Tibial nerve (tissue), 4 donors: ENCODE measurements at regions not wholly inside any gene's neighbourhood (a gene's known extent, or its start where the extent isn't known, plus 50 kb on each side); places are given as distances from the start of the nearest gene placed in this dataset.
"Not testable (repeated sequence)": the region's sequence is repeated elsewhere in the genome, so short reads cannot be mapped to it uniquely, and the experiment has no call there.

Source experiments
- EP300 ChIP-seq, 2 donors: sonication (generic); formaldehyde crosslinking; IDR thresholded peaks; one replicate each; pipeline ENCODE4 v1.6.1; 2017; ENCODE audit warnings: antibody characterized with exemption in 2 of 2, mild to moderate bottlenecking in 1 of 2
- POLR2A ChIP-seq, 2 donors: fragments of 450-650 bp; IDR thresholded peaks; one replicate each; pipeline ENCODE4 v1.6.1; 2017; ENCODE audit warnings: antibody characterized with exemption in 2 of 2, mild to moderate bottlenecking in 2 of 2, moderate library complexity in 2 of 2
- TF ChIP-seq, protein P1 (sequence below), 5 experiments: fragments of 200-600 bp in 3 of 5; fragments of 450-650 bp in 2 of 5; sonication (generic) in 3 of 5; IDR thresholded peaks; one replicate each; pipeline ENCODE4 v1.5.1; 2016 to 2019; ENCODE audit warnings: antibody characterized with exemption in 5 of 5, mild to moderate bottlenecking in 3 of 5, moderate library complexity in 2 of 5

DNA sequence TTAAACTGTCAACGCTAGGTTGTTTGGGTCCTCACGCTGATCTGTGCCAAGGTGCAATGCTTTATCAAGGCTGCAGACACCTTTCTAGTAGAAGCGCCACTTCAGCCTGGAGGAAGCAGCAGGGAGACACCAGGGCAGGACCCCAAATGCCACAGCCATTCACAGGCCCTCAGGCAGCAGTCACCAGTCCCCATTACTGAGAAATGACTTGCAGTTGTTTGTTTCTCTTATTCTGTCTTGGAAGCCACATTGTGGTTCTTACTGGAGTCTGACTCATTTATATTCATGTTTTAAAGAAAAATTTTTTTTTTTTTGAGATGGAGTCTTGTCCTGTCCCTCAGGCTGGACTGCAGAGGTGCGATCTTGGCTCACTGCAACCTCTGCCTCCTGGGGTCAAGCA is 328.9 kb upstream of the ANKRD20A1 start:
- TF ChIP-seq, protein P1, sequence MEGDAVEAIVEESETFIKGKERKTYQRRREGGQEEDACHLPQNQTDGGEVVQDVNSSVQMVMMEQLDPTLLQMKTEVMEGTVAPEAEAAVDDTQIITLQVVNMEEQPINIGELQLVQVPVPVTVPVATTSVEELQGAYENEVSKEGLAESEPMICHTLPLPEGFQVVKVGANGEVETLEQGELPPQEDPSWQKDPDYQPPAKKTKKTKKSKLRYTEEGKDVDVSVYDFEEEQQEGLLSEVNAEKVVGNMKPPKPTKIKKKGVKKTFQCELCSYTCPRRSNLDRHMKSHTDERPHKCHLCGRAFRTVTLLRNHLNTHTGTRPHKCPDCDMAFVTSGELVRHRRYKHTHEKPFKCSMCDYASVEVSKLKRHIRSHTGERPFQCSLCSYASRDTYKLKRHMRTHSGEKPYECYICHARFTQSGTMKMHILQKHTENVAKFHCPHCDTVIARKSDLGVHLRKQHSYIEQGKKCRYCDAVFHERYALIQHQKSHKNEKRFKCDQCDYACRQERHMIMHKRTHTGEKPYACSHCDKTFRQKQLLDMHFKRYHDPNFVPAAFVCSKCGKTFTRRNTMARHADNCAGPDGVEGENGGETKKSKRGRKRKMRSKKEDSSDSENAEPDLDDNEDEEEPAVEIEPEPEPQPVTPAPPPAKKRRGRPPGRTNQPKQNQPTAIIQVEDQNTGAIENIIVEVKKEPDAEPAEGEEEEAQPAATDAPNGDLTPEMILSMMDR (IDR thresholded peaks at IDR 0.05): not testable (repeated sequence)
- TF ChIP-seq POLR2A, EP300 (IDR thresholded peaks at IDR 0.05): not testable (repeated sequence)
